SJSA1 (cell line): ENCODE measurements at regions not wholly inside any gene's neighbourhood (a gene's known extent, or its start where the extent isn't known, plus 50 kb on each side); places are given as distances from the start of the nearest gene placed in this dataset.

Experiments used
- DNase-seq, 2 experiments: peaks; one replicate each; pipeline ENCODE4 v3.0.0-alpha.2; 2015 to 2020; ENCODE audit warnings: low spot score in 2 of 2, low read depth in 1 of 2
- H3K27ac ChIP-seq: fragments of 250-450 bp; sonication (Bioruptor Pico); 2 replicates; pipeline ENCODE4 v1.5.1; 2020; ENCODE audit warnings: mild to moderate bottlenecking, moderate library complexity
- H3K27me3 ChIP-seq: fragments of 250-450 bp; sonication (Bioruptor Pico); replicated peaks from 2 replicates; pipeline ENCODE4 v1.5.1; 2020; ENCODE audit warnings: mild to moderate bottlenecking, moderate library complexity
- H3K36me3 ChIP-seq: fragments of 250-450 bp; sonication (Bioruptor Pico); 2 replicates; pipeline ENCODE4 v1.5.1; 2020; ENCODE audit warnings: mild to moderate bottlenecking
- H3K4me1 ChIP-seq: fragments of 250-450 bp; sonication (Bioruptor Pico); replicated peaks from 2 replicates; pipeline ENCODE4 v1.6.1; 2021; ENCODE audit warnings: mild to moderate bottlenecking
- H3K4me3 ChIP-seq: fragments of 250-450 bp; sonication (Bioruptor Pico); 2 replicates; pipeline ENCODE4 v1.5.1; 2020; ENCODE audit warnings: mild to moderate bottlenecking
- H3K9me3 ChIP-seq: fragments of 250-450 bp; sonication (Bioruptor Pico); replicated peaks from 2 replicates; pipeline ENCODE4 v1.5.1; 2020; ENCODE audit warnings: mild to moderate bottlenecking

DNA sequence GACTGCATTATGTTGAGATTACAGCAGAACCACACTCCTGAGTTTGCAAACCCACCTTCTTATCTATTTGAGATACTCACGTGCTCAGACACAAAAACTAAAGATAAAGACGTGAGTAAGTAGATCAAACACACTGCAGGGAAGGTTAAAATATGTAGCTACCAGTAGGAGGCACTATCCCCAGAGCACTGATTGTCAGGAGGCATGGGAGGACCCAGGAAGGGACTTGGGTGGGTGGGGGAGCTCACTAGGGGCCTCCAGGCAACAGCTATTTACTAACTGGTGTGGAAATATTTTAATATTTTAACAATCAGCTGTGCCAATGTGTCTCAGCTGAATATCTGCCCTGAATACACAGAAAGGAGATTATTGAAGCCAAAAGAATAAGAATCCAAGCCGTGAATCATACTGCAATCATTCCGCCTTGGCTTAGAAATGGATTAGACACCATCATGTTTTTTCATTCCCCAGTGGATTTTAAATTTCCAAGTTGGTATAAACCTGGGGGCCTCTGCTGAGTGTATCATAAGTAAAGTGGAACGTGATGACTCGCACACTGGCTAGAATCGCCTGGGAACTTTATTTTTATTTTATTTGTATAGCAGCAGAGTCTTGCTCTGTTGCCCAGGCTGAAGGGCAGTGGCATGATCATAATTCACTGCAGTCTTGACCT lies 73.2 kb upstream of the CACNA1A start:
- H3K4me3 ChIP-seq, result no peak overlapping the region
- no peak for DNase-seq
- no peak overlapping the region for H3K27ac ChIP-seq
- H3K4me1 ChIP-seq, result no peaks in the 10 kb centered on the region
- peaks cover 4% of the 10 kb centered on the region for H3K9me3 ChIP-seq
- 0 out of 2 replicates have a peak, but pooled peaks cover 3% of the 10 kb centered on the region for H3K27me3 ChIP-seq
- no peaks in the 10 kb centered on the region for H3K36me3 ChIP-seq

DNA sequence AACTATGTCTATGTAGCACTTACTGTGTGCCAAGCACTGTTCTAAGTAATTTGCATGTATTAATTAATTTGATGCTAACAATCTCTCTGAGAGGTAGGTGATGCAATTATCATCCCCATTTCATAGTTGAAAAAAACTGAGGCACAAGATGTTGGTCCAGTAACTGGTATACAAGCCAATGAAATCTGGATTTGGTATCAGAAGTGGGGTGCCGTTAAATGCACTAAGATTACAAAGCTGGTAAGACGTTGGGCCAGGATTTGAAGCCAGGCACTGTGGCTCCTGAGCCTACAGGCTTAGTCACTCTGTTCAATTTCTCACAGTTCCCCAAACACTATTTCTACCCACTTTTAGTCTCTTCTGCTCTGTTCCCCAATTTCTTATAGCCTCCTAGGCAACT lies 70.4 kb upstream of the CACNA1A start:
- DNase-seq, result no peak
- H3K27ac ChIP-seq, result no peak overlapping the region
- no peaks in the 10 kb centered on the region for H3K36me3 ChIP-seq
- H3K27me3 ChIP-seq, result 0 out of 2 replicates have a peak, but pooled peaks cover 3% of the 10 kb centered on the region
- peaks cover 4% of the 10 kb centered on the region for H3K9me3 ChIP-seq
- H3K4me3 ChIP-seq, result no peak overlapping the region
- no peaks in the 10 kb centered on the region for H3K4me1 ChIP-seq

DNA sequence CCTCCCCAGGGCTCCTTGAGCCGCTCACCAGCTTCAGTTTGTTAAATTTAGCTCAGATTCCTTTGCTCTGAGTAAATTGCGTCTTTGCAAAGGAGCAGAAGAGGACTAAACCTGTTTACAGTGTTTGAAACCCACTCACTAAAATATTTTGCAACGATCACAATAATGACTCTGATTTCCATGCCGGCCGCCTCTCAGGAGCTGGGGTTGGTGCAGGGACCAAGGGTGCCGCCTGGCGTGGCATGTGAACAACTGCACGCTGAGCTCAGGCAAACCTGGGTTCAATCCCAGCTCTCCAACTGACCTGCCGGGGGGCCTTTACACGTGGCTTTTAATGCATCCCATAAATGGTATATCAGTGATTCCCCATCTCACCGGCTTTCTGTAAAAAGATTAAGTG lies 68.7 kb upstream of the CACNA1A start:
- no peak overlapping the region for H3K4me3 ChIP-seq
- no peak overlapping the region for H3K27ac ChIP-seq
- H3K27me3 ChIP-seq, result 0 out of 2 replicates have a peak, but pooled peaks cover 3% of the 10 kb centered on the region
- H3K4me1 ChIP-seq, result no peaks in the 10 kb centered on the region
- no peak for DNase-seq
- no peaks in the 10 kb centered on the region for H3K36me3 ChIP-seq
- peaks cover 4% of the 10 kb centered on the region for H3K9me3 ChIP-seq

DNA sequence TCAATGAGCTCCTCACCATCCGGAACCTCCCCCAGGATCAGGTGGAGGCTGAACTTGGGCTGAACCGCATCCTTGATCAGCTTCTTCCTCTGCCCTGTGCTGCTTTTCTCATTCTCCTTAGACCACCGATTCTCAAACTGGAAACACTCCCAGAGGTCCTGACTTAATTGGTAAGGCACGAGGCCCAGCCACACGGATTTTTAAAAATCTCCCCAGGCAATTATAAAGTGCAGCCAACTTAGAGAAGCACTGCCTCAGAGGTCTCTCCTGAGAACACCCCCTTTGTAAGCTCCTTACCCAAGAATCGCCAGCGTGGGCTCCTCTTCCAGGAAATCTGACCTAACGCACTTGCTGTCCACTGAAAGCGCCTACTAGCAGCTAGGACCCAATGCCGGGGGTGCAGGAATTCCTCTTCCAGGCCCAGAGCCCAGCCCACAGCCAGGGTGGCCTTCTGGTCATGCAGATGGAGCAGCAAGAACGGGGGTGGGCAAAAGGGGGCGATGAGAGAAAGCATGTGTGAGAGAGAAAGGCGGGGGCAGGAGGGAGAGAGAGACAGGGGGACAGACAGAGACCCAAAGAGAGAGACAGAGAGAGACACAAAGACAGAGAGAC lies 66.9 kb upstream of the CACNA1A start:
- no peak overlapping the region for H3K27ac ChIP-seq
- DNase-seq, result no peak

DNA sequence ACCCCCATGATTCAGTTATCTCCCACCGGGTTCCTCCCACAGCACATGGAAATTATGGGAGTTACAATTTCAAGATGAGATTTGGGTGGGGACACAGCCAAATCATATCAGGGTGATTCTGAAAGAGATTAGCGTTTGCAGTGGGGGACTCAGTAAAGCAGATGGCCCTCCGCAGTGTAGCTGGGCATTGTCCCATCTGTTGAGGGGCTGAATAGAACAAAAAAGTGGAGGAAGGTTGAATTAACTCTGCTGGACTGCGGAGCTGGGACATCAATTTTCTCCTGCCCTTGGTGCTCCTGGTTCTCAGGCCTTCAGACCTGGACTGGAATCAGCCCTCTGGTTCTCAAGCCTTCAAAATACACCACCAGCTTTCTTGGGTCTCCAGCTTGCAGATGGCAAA lies 55.2 kb upstream of the CACNA1A start:
- Histone ChIP-seq H3K27ac (no peak overlapping the region), H3K9me3 (no peaks in the 10 kb centered on the region), H3K27me3 (no peaks in the 10 kb centered on the region), H3K4me3 (no peak overlapping the region), H3K36me3 (no peaks in the 10 kb centered on the region), H3K4me1 (no peaks in the 10 kb centered on the region)
- no peak for DNase-seq

More for the DNA sequence above, 66.9 kb upstream of the CACNA1A start:
- Histone ChIP-seq H3K4me1 (no peaks in the 10 kb centered on the region), H3K4me3 (no peak overlapping the region), H3K9me3 (peaks cover 4% of the 10 kb centered on the region), H3K27me3 (0 out of 2 replicates have a peak, but pooled peaks cover 6% of the 10 kb centered on the region), H3K36me3 (no peaks in the 10 kb centered on the region)

DNA sequence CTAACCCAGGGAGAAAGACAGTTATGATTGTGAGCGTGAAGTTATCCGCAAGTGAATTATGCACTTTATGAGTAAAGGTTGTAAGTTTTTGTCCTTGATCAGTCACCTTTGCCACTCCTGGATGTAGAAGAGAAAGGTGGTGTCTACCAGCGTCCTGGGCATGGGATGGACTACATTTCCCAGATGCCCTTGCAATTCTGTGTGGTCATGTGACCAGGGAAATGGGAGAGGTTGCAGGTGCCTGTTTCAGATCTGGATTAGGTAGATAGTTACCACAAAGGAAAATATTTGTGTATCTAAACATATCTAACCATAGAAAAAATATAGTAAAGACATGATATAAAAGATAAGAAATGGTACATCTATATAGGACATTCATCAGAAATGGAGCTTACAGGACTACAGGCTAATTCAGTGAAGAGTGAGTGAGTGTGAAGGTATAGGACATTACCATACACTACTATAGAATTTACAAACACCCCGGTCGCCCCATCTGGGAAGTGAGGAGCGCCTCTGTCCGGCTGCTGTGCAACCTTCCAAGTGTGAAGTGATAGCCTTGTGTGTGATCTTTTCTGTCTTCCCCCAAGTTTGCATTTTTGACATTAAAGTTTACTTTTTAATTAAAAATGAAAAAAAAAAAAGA lies 51.6 kb upstream of the CACNA1A start:
- H3K4me3 ChIP-seq, result no peak overlapping the region
- H3K36me3 ChIP-seq, result no peaks in the 10 kb centered on the region
- H3K4me1 ChIP-seq, result no peaks in the 10 kb centered on the region
- no peaks in the 10 kb centered on the region for H3K9me3 ChIP-seq
- DNase-seq, result no peak
- H3K27me3 ChIP-seq, result peaks cover 10% of the 10 kb centered on the region; the same call in 1 of the 2 replicates
- H3K27ac ChIP-seq, result no peak overlapping the region

DNA sequence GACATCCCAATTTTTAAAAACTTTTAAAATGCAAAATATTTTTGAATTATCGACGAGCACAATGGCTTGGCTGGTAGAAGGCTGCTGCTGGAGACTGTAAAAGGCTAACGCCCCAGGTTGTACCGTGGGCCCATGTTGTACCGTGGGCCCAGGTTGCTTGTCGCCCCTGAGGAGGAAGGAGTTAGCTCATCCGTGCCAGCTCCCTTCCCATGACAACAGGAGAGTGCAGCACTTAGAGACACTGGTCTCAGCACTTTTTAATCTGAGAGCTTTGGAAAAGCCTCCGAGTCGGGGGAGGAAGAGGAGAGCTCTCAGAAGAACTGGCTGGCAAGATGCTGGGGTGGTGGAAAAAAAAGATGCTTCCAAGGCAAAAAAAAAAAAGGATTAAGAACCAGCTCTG lies 50.3 kb upstream of the CACNA1A start:
- Histone ChIP-seq H3K4me1 (no peaks in the 10 kb centered on the region), H3K4me3 (no peak overlapping the region), H3K27me3 (peaks cover 14% of the 10 kb centered on the region; the same call in 1 of the 2 replicates), H3K9me3 (no peaks in the 10 kb centered on the region), H3K36me3 (no peaks in the 10 kb centered on the region), H3K27ac (no peak overlapping the region)
- DNase-seq, result no peak
